ENCODE measurements at regions not wholly inside any gene's neighbourhood (a gene's known extent, or its start where the extent isn't known, plus 50 kb on each side); places are given as distances from the start of the nearest gene placed in this dataset.

- TF ChIP-seq CTCF (IDR thresholded peaks at IDR 0.05) (no peak), POLR2A (IDR thresholded peaks at IDR 0.05) (no peak)
These were observed 333.4 kb downstream of the MAF start for GRCh38 chr16:79267146-79267545.

Data from adrenal gland (tissue), 5 donors.